ENCODE measurements at regions not wholly inside any gene's neighbourhood (a gene's known extent, or its start where the extent isn't known, plus 50 kb on each side); places are given as distances from the start of the nearest gene placed in this dataset.

- TF ChIP-seq HDAC1 (IDR thresholded peaks at IDR 0.05) (no peak), WHSC1 (IDR thresholded peaks at IDR 0.05; ENCODE audit: low read length) (no peak), CTCF (IDR thresholded peaks at IDR 0.05 in 2 of 3, conservative IDR thresholded peaks at IDR 0.05 in 1 of 3; ENCODE audit: insufficient read depth in 2 of 3, low read depth in 1 of 3, low read length in 3 of 3) (no peak), RFX7 (CRISPR knock-in tag; IDR thresholded peaks at IDR 0.05) (no peak)
These were observed 957.1 kb upstream of the EYS start for GRCh38 chr6:66664112-66664511.

All from K562 (cell line).